H9 (cell line): ENCODE measurements at regions not wholly inside any gene's neighbourhood (a gene's known extent, or its start where the extent isn't known, plus 50 kb on each side); places are given as distances from the start of the nearest gene placed in this dataset.

Experiments used
- DNase-seq: peaks from one replicate; pipeline ENCODE4 v3.0.0-alpha.2; 2017
- H2AFZ ChIP-seq: one replicate; pipeline ENCODE4 v1.6.1; 2013; ENCODE audit warnings: mild to moderate bottlenecking, low read length, control low read depth, moderate library complexity
- H2AK5ac ChIP-seq: 2 replicates; pipeline ENCODE4 v1.6.1; 2013; ENCODE audit warnings: low read length, control low read depth, mixed read lengths; ENCODE audit not compliant: insufficient read length
- H2BK120ac ChIP-seq: one replicate; pipeline ENCODE4 v1.6.1; 2013; ENCODE audit warnings: low read depth, mild to moderate bottlenecking, low read length, control low read depth, inconsistent platforms; ENCODE audit not compliant: poor library complexity, severe bottlenecking
- H2BK12ac ChIP-seq: 2 replicates; pipeline ENCODE4 v1.6.1; 2013; ENCODE audit warnings: low read length, control low read depth, mixed read lengths, low read depth; ENCODE audit not compliant: insufficient read length
- H2BK15ac ChIP-seq: 2 replicates; pipeline ENCODE4 v1.6.1; 2013; ENCODE audit warnings: low read depth, low read length, control low read depth
- H2BK20ac ChIP-seq: one replicate; pipeline ENCODE4 v1.6.1; 2013; ENCODE audit warnings: low read depth, mild to moderate bottlenecking, low read length, control low read depth, inconsistent platforms; ENCODE audit not compliant: poor library complexity, severe bottlenecking
- H2BK5ac ChIP-seq: 2 replicates; pipeline ENCODE4 v1.6.1; 2013; ENCODE audit warnings: low read length, control low read depth, mixed read lengths; ENCODE audit not compliant: insufficient read length
- H3K14ac ChIP-seq: 2 replicates; pipeline ENCODE4 v1.6.1; 2013; ENCODE audit warnings: low read length, control low read depth; ENCODE audit not compliant: insufficient read depth
- H3K18ac ChIP-seq: 2 replicates; pipeline ENCODE4 v1.6.1; 2013; ENCODE audit warnings: low read depth, mild to moderate bottlenecking, mixed read lengths, low read length, control low read depth; ENCODE audit not compliant: insufficient read length
- H3K23ac ChIP-seq: 2 replicates; pipeline ENCODE4 v1.6.1; 2013; ENCODE audit warnings: low read length, control low read depth, mixed read lengths, low read depth; ENCODE audit not compliant: insufficient read length
- H3K23me2 ChIP-seq: 2 replicates; pipeline ENCODE4 v1.6.1; 2013; ENCODE audit warnings: low read depth, mild to moderate bottlenecking, mixed read lengths, low read length, control low read depth; ENCODE audit not compliant: insufficient read length, poor library complexity, severe bottlenecking
- H3K27ac ChIP-seq: 2 replicates; pipeline ENCODE4 v1.5.1; 2013; ENCODE audit warnings: low read length, control low read depth, mixed read lengths, low read depth; ENCODE audit not compliant: insufficient read length
- H3K27me3 ChIP-seq: 2 replicates; pipeline ENCODE4 v1.6.1; 2013; ENCODE audit warnings: low read length, control low read depth, inconsistent platforms; ENCODE audit not compliant: insufficient read depth
- H3K4ac ChIP-seq: 2 replicates; pipeline ENCODE4 v1.6.1; 2013; ENCODE audit warnings: low read depth, mild to moderate bottlenecking, control low read depth, inconsistent platforms, low read length, moderate library complexity
- H3K4me1 ChIP-seq: 2 replicates; pipeline ENCODE4 v1.6.1; 2013; ENCODE audit warnings: low read length, control low read depth, inconsistent platforms; ENCODE audit not compliant: insufficient read depth
- H3K4me2 ChIP-seq: 2 replicates; pipeline ENCODE4 v1.6.1; 2013; ENCODE audit warnings: low read length, control low read depth, mixed read lengths; ENCODE audit not compliant: insufficient read length, insufficient read depth
- H3K56ac ChIP-seq: 2 replicates; pipeline ENCODE4 v1.6.1; 2013; ENCODE audit warnings: low read depth, mild to moderate bottlenecking, mixed read lengths, low read length, control low read depth; ENCODE audit not compliant: insufficient read length
- H3K79me1 ChIP-seq: 2 replicates; pipeline ENCODE4 v1.6.1; 2013; ENCODE audit warnings: low read depth, mild to moderate bottlenecking, moderate library complexity, low read length, control low read depth, inconsistent platforms; ENCODE audit not compliant: insufficient read depth, poor library complexity, severe bottlenecking
- H3K79me2 ChIP-seq: 2 replicates; pipeline ENCODE4 v1.6.1; 2013; ENCODE audit warnings: low read length, control low read depth, inconsistent platforms; ENCODE audit not compliant: insufficient read depth
- H3K9ac ChIP-seq: 2 replicates; pipeline ENCODE4 v1.6.1; 2013; ENCODE audit warnings: low read length, control low read depth, mixed read lengths; ENCODE audit not compliant: insufficient read length; ENCODE audit errors: extremely low read depth
- H3K9me3 ChIP-seq: one replicate; pipeline ENCODE4 v1.6.1; 2013; ENCODE audit warnings: low read depth, low read length, inconsistent platforms; ENCODE audit not compliant: control insufficient read depth
- H3T11ph ChIP-seq: one replicate; pipeline ENCODE4 v1.6.1; 2013; ENCODE audit warnings: mild to moderate bottlenecking, low read length, control low read depth, inconsistent platforms
- H4K20me1 ChIP-seq: one replicate; pipeline ENCODE4 v1.6.1; 2013; ENCODE audit not compliant: control insufficient read depth, insufficient read length, insufficient read depth
- H4K5ac ChIP-seq: 2 replicates; pipeline ENCODE4 v1.6.1; 2013; ENCODE audit warnings: low read depth, mild to moderate bottlenecking, mixed read lengths, low read length, control low read depth; ENCODE audit not compliant: insufficient read length
- H4K8ac ChIP-seq: replicated peaks from 2 replicates; pipeline ENCODE4 v1.6.1; 2013; ENCODE audit warnings: low read length, control low read depth, mixed read lengths, low read depth; ENCODE audit not compliant: insufficient read length
- H4K91ac ChIP-seq: 2 replicates; pipeline ENCODE4 v1.6.1; 2013; ENCODE audit warnings: low read depth, mild to moderate bottlenecking, moderate library complexity, mixed read lengths, low read length, control low read depth; ENCODE audit not compliant: insufficient read length
- H3K27ac Mint-ChIP-seq, 3 experiments: 2 replicates in 2 of 3; 3 replicates in 1 of 3; pipeline ENCODE4 v1.8.0; 2020 to 2021; ENCODE audit warnings: mixed read lengths in 3 of 3, mild to moderate bottlenecking in 1 of 3, moderate library complexity in 1 of 3
- H3K27me3 Mint-ChIP-seq: 2 replicates; pipeline ENCODE4 v1.8.0; 2021; ENCODE audit warnings: low read depth, mild to moderate bottlenecking, moderate library complexity, mixed read lengths
- H3K36me3 Mint-ChIP-seq, 3 experiments: 2 replicates in 2 of 3; 3 replicates in 1 of 3; pipeline ENCODE4 v1.8.0; 2020 to 2021; ENCODE audit warnings: low read depth in 3 of 3, mixed read lengths in 3 of 3; ENCODE audit not compliant: insufficient read depth in 1 of 3
- H3K4me1 Mint-ChIP-seq, 2 experiments: 2 replicates each; pipeline ENCODE4 v1.8.0; 2020; ENCODE audit warnings: mixed read lengths in 2 of 2
- H3K4me3 Mint-ChIP-seq, 2 experiments: 2 replicates in 1 of 2; 3 replicates in 1 of 2; pipeline ENCODE4 v1.8.0; 2020 to 2021; ENCODE audit warnings: mild to moderate bottlenecking in 2 of 2, mixed read lengths in 2 of 2, moderate library complexity in 1 of 2
- H3K9me3 Mint-ChIP-seq, 2 experiments: 2 replicates in 1 of 2; 3 replicates in 1 of 2; pipeline ENCODE4 v1.8.0; 2020; ENCODE audit warnings: mild to moderate bottlenecking in 2 of 2, mixed read lengths in 2 of 2, moderate library complexity in 1 of 2
- WGBS: extraction: QIAGEN DNeasy Blood & Tissue Kit; methylation state at CpG from one replicate; pipeline ENCODE4 v1.1.7; 2013; ENCODE audit warnings: missing lambda C conversion rate, low lambda C conversion rate, mixed read lengths; ENCODE audit not compliant: insufficient read length; ENCODE audit errors: extremely low coverage; 5-methylcytosine and 5-hydroxymethylcytosine counted together
- TF ChIP-seq, protein P1 (sequence below): fragments of 200-600 bp; sonication (generic); conservative IDR thresholded peaks from 3 replicates; pipeline ENCODE4 v1.8.0; 2021; ENCODE audit warnings: antibody characterized with exemption, mild to moderate bottlenecking

- DNase-seq = no peak
- Histone ChIP-seq H3K9me3 (no peaks in the 10 kb centered on the region), H4K91ac (peak overlapping the region; percentile 54), H3K23me2 (no peaks in the 10 kb centered on the region), H3K79me1 (no peaks in the 10 kb centered on the region), H3K79me2 (no peaks in the 10 kb centered on the region), H4K20me1 (no peaks in the 10 kb centered on the region), H4K5ac (no peak overlapping the region), H2BK120ac (no peak overlapping the region), H3K4me1 (no peaks in the 10 kb centered on the region), H3K23ac (no peak overlapping the region), H3T11ph (no peak overlapping the region), H3K27me3 (no peaks in the 10 kb centered on the region), H4K8ac (no peak overlapping the region), H3K56ac (no peak overlapping the region), H2BK20ac (no peak overlapping the region), H3K4me2 (no peak overlapping the region), H2BK15ac (no peak overlapping the region), H3K4ac (no peak overlapping the region; the same call in 1 of the 2 replicates), H3K27ac (no peak overlapping the region), H3K14ac (no peak overlapping the region), H2AK5ac (no peak overlapping the region), H3K18ac (no peak overlapping the region), H2BK12ac (no peak overlapping the region), H2BK5ac (no peak overlapping the region), H2AFZ (no peak overlapping the region), H3K9ac (no peak overlapping the region)
- Mint-ChIP-seq H3K4me1 (peaks cover 14 to 27% of the 10 kb centered on the region in 2 experiments), H3K27ac (peak overlapping the region in 2 of 3 experiments; percentile 62 to 88; a peak in 4 of 7 replicates), H3K9me3 (no peaks in the 10 kb centered on the region), H3K27me3 (peaks cover 16% of the 10 kb centered on the region), H3K4me3 (no peak overlapping the region; a peak in 1 of 5 replicates), H3K36me3 (no peaks in the 10 kb centered on the region; a peak in 2 of 7 replicates)
- TF ChIP-seq, protein P1, sequence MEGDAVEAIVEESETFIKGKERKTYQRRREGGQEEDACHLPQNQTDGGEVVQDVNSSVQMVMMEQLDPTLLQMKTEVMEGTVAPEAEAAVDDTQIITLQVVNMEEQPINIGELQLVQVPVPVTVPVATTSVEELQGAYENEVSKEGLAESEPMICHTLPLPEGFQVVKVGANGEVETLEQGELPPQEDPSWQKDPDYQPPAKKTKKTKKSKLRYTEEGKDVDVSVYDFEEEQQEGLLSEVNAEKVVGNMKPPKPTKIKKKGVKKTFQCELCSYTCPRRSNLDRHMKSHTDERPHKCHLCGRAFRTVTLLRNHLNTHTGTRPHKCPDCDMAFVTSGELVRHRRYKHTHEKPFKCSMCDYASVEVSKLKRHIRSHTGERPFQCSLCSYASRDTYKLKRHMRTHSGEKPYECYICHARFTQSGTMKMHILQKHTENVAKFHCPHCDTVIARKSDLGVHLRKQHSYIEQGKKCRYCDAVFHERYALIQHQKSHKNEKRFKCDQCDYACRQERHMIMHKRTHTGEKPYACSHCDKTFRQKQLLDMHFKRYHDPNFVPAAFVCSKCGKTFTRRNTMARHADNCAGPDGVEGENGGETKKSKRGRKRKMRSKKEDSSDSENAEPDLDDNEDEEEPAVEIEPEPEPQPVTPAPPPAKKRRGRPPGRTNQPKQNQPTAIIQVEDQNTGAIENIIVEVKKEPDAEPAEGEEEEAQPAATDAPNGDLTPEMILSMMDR = no peak
- WGBS = no CpG with 5 or more reads among the region's 6 CpGs
Measured at GRCh38 chr1:53408013-53408754, 51.0 kb upstream of the DMRTB1 start.
